NCI-H2196 (cell line): ENCODE measurements at regions not wholly inside any gene's neighbourhood (a gene's known extent, or its start where the extent isn't known, plus 50 kb on each side); places are given as distances from the start of the nearest gene placed in this dataset.

Source experiments
- DNase-seq: peaks from one replicate; lab custom pipeline; 2025; ENCODE audit not compliant: unreplicated experiment; lab: John Stamatoyannopoulos, UW

- no peak for DNase-seq
These were observed 209.5 kb upstream of the S100G start for GRCh38 chrX:16440446-16440845.

GRCh38 chrX:16444353-16444752 is 205.6 kb upstream of the S100G start:
- no peak for DNase-seq

- peak; percentile 1 for DNase-seq
These were observed 204.7 kb upstream of the S100G start for GRCh38 chrX:16445166-16445752.

GRCh38 chrX:16451334-16451733 is 198.6 kb upstream of the S100G start:
- DNase-seq: no peak

GRCh38 chrX:16454926-16455325 is 195.0 kb upstream of the S100G start:
- no peak for DNase-seq

- no peak for DNase-seq
These were observed 192.7 kb upstream of the S100G start for GRCh38 chrX:16457239-16457638.

GRCh38 chrX:16458208-16458607 is 191.8 kb upstream of the S100G start:
- no peak for DNase-seq

- no peak for DNase-seq
These were observed 190.9 kb upstream of the S100G start for GRCh38 chrX:16459008-16459407.

GRCh38 chrX:16461968-16462367 is 188.0 kb upstream of the S100G start:
- DNase-seq: no peak

- no peak for DNase-seq
These were observed 187.0 kb upstream of the S100G start for GRCh38 chrX:16462912-16463311.

- DNase-seq: no peak
These were observed 185.6 kb upstream of the S100G start for GRCh38 chrX:16464369-16464768.

- no peak for DNase-seq
These were observed 184.7 kb upstream of the S100G start for GRCh38 chrX:16465081-16465876.

- DNase-seq: no peak
These were observed 183.1 kb upstream of the S100G start for GRCh38 chrX:16466640-16467432.

- no peak for DNase-seq
These were observed 180.1 kb upstream of the S100G start for GRCh38 chrX:16469870-16470269.

- DNase-seq: no peak
These were observed 177.6 kb upstream of the S100G start for GRCh38 chrX:16472345-16472744.

- DNase-seq: no peak
These were observed 175.4 kb upstream of the S100G start for GRCh38 chrX:16474511-16474910.

- DNase-seq: no peak
These were observed 173.9 kb upstream of the S100G start for GRCh38 chrX:16476009-16476408.

- no peak for DNase-seq
These were observed 173.3 kb upstream of the S100G start for GRCh38 chrX:16476692-16477091.

GRCh38 chrX:16479206-16479869 is 170.6 kb upstream of the S100G start:
- no peak for DNase-seq

GRCh38 chrX:16480049-16480448 is 169.9 kb upstream of the S100G start:
- DNase-seq: no peak

- no peak for DNase-seq
These were observed 165.6 kb upstream of the S100G start for GRCh38 chrX:16484338-16484737.
